Activated T-cell treated with anti-CD3 and anti-CD28 coated beads, Interleukin-2, amount 50 U/mL, for 4 hours (primary cell): ENCODE measurements at regions not wholly inside any gene's neighbourhood (a gene's known extent, or its start where the extent isn't known, plus 50 kb on each side); places are given as distances from the start of the nearest gene placed in this dataset.
"Not testable (repeated sequence)": the region's sequence is repeated elsewhere in the genome, so short reads cannot be mapped to it uniquely, and the experiment has no call there.

ENCODE experiments used
- ATAC-seq, 2 donors: fragments of 200-7000 bp; cut with Tn5 transposase; one replicate each; pipeline ENCODE4 v1.10.0; 2021
- DNase-seq: peaks from one replicate; pipeline ENCODE4 v3.0.0-alpha.2; 2020
- H3K27me3 Mint-ChIP-seq: one replicate; pipeline ENCODE4 v1.8.0; 2021; ENCODE audit warnings: low read depth, mixed read lengths
- H3K36me3 Mint-ChIP-seq: one replicate; pipeline ENCODE4 v1.8.0; 2022; ENCODE audit warnings: mixed read lengths; ENCODE audit not compliant: insufficient read depth
- H3K4me1 Mint-ChIP-seq: one replicate; pipeline ENCODE4 v1.8.0; 2021; ENCODE audit warnings: low read depth, mixed read lengths
- H3K4me3 Mint-ChIP-seq: one replicate; pipeline ENCODE4 v1.8.0; 2021; ENCODE audit warnings: mild to moderate bottlenecking, moderate library complexity, mixed read lengths
- H3K9me3 Mint-ChIP-seq: one replicate; pipeline ENCODE4 v1.8.0; 2021; ENCODE audit warnings: mixed read lengths

- H3K27me3 Mint-ChIP-seq: no peaks in the 10 kb centered on the region
- H3K9me3 Mint-ChIP-seq: no peaks in the 10 kb centered on the region
- H3K4me1 Mint-ChIP-seq: no peaks in the 10 kb centered on the region
- no peak overlapping the region for H3K4me3 Mint-ChIP-seq
- no peak for ATAC-seq
- H3K36me3 Mint-ChIP-seq: no peaks in the 10 kb centered on the region
- no peak for DNase-seq
These were observed 109.6 kb downstream of the GPR37 start for GRCh38 chr7:124655990-124656389.

DNA sequence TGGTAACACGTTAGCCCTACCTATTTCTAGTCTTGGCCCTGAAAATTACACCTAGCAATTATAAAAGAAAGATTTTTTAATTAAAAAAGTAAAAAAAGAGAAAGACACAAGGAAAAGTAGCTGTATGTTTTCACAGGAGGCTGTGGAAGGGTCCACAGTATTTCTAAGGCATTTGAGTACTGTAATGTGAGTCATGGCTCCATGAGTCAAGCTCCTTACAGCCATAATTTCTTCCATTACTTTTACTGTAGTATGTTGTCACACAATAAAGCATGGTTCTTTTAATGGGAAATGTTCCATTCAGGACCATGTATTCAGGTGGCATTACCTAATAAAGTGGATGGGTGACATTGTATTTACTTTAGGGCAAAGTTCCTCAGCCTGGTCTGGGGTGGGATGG lies 113.4 kb downstream of the GPR37 start:
- DNase-seq (no peak), ATAC-seq (no peak)
- Mint-ChIP-seq H3K36me3 (no peaks in the 10 kb centered on the region), H3K9me3 (no peaks in the 10 kb centered on the region), H3K27me3 (no peaks in the 10 kb centered on the region), H3K4me1 (peaks cover 12% of the 10 kb centered on the region), H3K4me3 (no peak overlapping the region)

DNA sequence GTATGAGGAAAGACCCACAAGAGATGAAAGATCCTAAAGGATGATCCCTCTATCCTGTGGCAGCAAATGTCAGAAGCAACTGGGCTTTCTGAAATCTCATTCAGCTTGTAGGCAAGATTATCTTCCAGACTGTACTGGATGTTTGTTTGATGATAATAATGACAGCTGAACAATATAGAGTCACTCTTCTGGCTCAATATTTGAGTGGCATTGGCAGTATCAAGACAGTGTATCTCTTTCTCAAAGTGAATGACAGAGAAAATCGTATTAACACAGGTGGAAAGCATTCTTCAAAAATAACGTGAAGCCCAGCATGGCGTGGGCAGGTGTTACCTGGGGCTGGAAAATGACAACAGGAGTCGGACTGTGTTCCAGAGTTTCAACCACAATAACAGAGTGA lies 114.5 kb downstream of the GPR37 start:
- Mint-ChIP-seq H3K36me3 (no peaks in the 10 kb centered on the region), H3K27me3 (no peaks in the 10 kb centered on the region), H3K9me3 (no peaks in the 10 kb centered on the region), H3K4me3 (no peak overlapping the region), H3K4me1 (peaks cover 12% of the 10 kb centered on the region)
- ATAC-seq: no peak
- no peak for DNase-seq

DNA sequence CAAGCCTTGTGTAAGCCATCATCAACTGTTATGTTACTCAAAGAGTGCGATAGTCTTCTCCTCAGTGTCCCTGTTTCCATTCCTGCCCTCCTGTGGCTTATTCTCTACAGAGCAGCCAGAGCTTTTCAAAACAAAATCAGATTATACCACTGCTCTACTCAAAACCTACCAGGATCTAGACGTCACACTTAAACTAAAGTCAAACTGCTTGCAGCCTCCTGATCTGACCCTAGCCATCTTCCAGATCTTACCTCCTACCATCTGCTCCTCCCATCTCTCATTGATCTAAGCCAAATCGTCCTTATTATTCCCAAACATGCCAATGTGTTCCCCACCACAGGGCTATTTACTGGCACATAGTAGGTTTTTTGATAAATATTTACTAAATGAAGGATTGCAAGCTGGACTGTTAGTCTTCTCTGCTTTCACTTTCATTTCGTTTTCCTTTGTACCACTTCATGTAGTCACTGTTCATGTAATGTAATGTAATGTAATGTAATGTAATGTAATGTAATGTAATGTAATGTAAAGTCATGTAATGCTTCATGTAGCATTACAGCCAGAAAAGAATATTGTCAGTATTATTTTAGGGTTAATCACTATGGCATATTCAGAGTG lies 116.1 kb downstream of the GPR37 start:
- ATAC-seq (no peak), DNase-seq (no peak)
- Mint-ChIP-seq H3K9me3 (no peaks in the 10 kb centered on the region), H3K4me3 (peak overlapping the region; percentile 61), H3K4me1 (peaks cover 12% of the 10 kb centered on the region), H3K27me3 (no peaks in the 10 kb centered on the region), H3K36me3 (no peaks in the 10 kb centered on the region)

- no peaks in the 10 kb centered on the region for H3K27me3 Mint-ChIP-seq
- DNase-seq (no peak), ATAC-seq (no peak)
- H3K4me1 Mint-ChIP-seq: peaks cover 12% of the 10 kb centered on the region
- no peaks in the 10 kb centered on the region for H3K9me3 Mint-ChIP-seq
- H3K36me3 Mint-ChIP-seq: no peaks in the 10 kb centered on the region
- no peak overlapping the region for H3K4me3 Mint-ChIP-seq
These were observed 117.8 kb downstream of the GPR37 start for GRCh38 chr7:124647630-124648306.

- Mint-ChIP-seq H3K27me3 (no peaks in the 10 kb centered on the region), H3K36me3 (no peaks in the 10 kb centered on the region), H3K4me3 (no peak overlapping the region), H3K4me1 (peaks cover 12% of the 10 kb centered on the region), H3K9me3 (no peaks in the 10 kb centered on the region)
- DNase-seq (no peak), ATAC-seq (no peak)
These were observed 119.9 kb downstream of the GPR37 start for GRCh38 chr7:124645704-124646103.

DNA sequence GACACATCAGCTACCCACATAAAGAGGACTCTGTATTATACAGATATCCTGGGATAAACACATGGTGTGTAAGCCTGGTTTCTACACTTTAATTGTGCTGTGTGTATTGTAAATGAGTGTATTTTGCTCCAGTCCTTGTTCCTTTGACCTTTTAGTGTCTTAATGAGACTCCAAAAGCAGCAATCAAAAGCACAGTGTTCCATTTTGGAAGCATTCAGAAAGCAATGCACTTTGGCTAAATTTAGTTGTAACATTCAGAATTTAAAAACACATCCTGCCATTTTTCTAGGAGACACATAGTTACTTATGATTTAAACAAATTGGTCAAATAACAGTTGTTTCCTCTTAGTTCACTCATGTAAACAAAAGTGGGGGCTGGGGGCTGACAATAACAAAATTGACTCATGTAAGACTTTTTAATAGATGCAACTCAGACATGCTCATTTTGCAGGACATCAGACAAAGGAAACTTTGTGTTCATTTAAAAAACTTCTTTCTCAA lies 122.2 kb downstream of the GPR37 start:
- DNase-seq (no peak), ATAC-seq (no peak)
- Mint-ChIP-seq H3K4me3 (no peak overlapping the region), H3K36me3 (no peaks in the 10 kb centered on the region), H3K9me3 (no peaks in the 10 kb centered on the region), H3K27me3 (no peaks in the 10 kb centered on the region), H3K4me1 (no peaks in the 10 kb centered on the region)

DNA sequence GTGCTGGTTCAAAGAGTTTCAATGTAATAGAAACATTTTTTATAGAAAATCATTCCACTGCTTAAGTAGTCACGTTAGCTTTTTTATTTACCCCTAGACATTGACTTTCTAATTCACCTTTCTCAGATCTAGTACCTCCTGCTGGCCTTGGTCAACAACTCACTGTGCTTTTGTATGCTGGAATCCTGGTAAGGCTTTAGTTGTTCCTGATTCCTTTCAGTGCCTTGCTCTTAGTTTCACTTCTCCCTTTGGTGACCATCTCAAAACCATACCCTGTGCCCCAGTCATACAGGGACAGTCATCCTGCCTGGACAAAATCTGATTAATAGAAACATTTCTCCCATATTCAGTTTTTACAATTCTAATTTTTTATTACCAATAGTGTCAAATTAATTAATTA lies 130.2 kb downstream of the GPR37 start:
- H3K27me3 Mint-ChIP-seq: no peaks in the 10 kb centered on the region
- no peak for ATAC-seq
- no peaks in the 10 kb centered on the region for H3K4me1 Mint-ChIP-seq
- H3K4me3 Mint-ChIP-seq: no peak overlapping the region
- H3K9me3 Mint-ChIP-seq: peaks cover 7% of the 10 kb centered on the region
- H3K36me3 Mint-ChIP-seq: no peaks in the 10 kb centered on the region
- DNase-seq: no peak

DNA sequence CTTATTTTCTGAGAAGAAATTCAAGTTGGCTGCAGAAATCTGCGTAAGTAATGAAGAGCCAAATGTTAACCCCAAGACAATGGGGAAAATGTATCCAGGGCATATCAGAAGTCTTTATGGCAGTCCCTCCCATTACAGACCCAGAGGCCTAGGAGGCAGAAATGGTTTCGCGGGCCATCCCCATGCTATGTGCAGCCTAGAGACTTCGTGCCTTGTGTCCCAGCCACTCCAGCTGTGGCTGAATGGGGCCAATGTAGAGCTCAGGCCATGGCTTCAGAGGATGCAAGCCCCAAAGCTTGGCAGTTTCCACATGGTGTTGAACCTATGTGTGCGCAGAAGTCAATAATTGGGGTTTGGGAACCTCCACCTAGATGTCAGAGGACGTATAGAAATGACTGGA lies 131.9 kb downstream of the GPR37 start:
- H3K9me3 Mint-ChIP-seq: peaks cover 7% of the 10 kb centered on the region
- no peak overlapping the region for H3K4me3 Mint-ChIP-seq
- H3K36me3 Mint-ChIP-seq: no peaks in the 10 kb centered on the region
- ATAC-seq (no peak), DNase-seq (no peak)
- H3K4me1 Mint-ChIP-seq: no peaks in the 10 kb centered on the region
- no peaks in the 10 kb centered on the region for H3K27me3 Mint-ChIP-seq

- no peaks in the 10 kb centered on the region for H3K27me3 Mint-ChIP-seq
- ATAC-seq: no peak
- no peak for DNase-seq
- no peak overlapping the region for H3K4me3 Mint-ChIP-seq
- no peaks in the 10 kb centered on the region for H3K4me1 Mint-ChIP-seq
- no peaks in the 10 kb centered on the region for H3K36me3 Mint-ChIP-seq
- H3K9me3 Mint-ChIP-seq: peaks cover 7% of the 10 kb centered on the region
These were observed 135.2 kb downstream of the GPR37 start for GRCh38 chr7:124630395-124630794.

DNA sequence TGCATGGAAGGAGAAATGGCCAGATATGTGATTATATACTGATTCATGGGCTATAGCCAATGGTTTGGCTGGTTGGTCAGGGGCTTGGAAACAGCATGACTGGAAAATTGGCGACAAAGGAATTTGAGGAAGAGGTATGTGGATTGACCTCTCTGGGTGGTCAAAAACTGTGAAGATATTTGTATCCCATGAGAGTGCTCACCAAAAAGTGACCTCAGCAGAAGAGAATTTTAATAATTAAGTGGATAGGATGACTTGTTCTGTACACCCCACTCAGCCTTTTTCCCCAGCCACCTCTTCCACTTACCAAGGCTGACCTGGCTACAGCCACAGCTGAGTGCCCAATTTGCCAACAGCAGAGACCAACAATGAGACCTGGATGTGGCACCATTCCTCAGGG lies 146.7 kb downstream of the GPR37 start:
- Mint-ChIP-seq H3K36me3 (no peaks in the 10 kb centered on the region), H3K4me3 (no peak overlapping the region), H3K4me1 (no peaks in the 10 kb centered on the region), H3K9me3 (peaks cover 12% of the 10 kb centered on the region), H3K27me3 (no peaks in the 10 kb centered on the region)
- ATAC-seq: no peak
- DNase-seq: no peak

GRCh38 chr7:124618051-124618450 lies 147.5 kb downstream of the GPR37 start:
- H3K4me3 Mint-ChIP-seq, ATAC-seq, H3K36me3 Mint-ChIP-seq, DNase-seq, H3K27me3 Mint-ChIP-seq, H3K4me1 Mint-ChIP-seq: not testable (repeated sequence)
- peaks cover 13% of the 10 kb centered on the region for H3K9me3 Mint-ChIP-seq

GRCh38 chr7:124603066-124603465 lies 162.5 kb downstream of the GPR37 start:
- no peaks in the 10 kb centered on the region for H3K4me1 Mint-ChIP-seq
- H3K4me3 Mint-ChIP-seq: no peak overlapping the region
- no peaks in the 10 kb centered on the region for H3K36me3 Mint-ChIP-seq
- no peaks in the 10 kb centered on the region for H3K9me3 Mint-ChIP-seq
- DNase-seq: no peak
- H3K27me3 Mint-ChIP-seq: no peaks in the 10 kb centered on the region
- no peak for ATAC-seq

DNA sequence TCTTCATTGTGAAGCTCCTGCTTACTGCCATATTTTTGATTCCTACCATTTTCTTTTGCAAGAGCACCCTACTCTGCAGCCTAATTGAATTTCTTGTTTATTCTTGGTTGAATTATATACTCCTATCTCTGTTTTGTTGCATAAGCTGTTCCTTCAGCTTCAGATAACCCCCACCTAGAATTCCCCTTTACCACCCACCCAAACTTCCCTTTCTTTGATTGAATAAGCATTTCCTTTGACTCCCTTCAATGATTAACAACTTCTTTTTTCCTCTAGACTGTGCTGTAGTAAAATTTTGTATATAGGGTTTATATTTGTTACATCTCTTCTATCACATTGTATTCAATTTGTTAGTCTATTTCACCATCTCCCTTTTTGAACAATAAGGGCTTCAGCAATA lies 168.1 kb downstream of the GPR37 start:
- ATAC-seq (no peak), DNase-seq (no peak)
- H3K27me3 Mint-ChIP-seq: no peaks in the 10 kb centered on the region
- H3K36me3 Mint-ChIP-seq: no peaks in the 10 kb centered on the region
- H3K4me3 Mint-ChIP-seq: no peak overlapping the region
- H3K4me1 Mint-ChIP-seq: no peaks in the 10 kb centered on the region
- H3K9me3 Mint-ChIP-seq: no peaks in the 10 kb centered on the region

- Mint-ChIP-seq H3K4me3 (no peak overlapping the region), H3K36me3 (no peaks in the 10 kb centered on the region), H3K4me1 (no peaks in the 10 kb centered on the region), H3K27me3 (no peaks in the 10 kb centered on the region), H3K9me3 (no peaks in the 10 kb centered on the region)
- ATAC-seq (no peak), DNase-seq (no peak)
These were observed 168.7 kb downstream of the GPR37 start for GRCh38 chr7:124596881-124597280.
